ENCODE measurements at regions not wholly inside any gene's neighbourhood (a gene's known extent, or its start where the extent isn't known, plus 50 kb on each side); places are given as distances from the start of the nearest gene placed in this dataset.

DNA sequence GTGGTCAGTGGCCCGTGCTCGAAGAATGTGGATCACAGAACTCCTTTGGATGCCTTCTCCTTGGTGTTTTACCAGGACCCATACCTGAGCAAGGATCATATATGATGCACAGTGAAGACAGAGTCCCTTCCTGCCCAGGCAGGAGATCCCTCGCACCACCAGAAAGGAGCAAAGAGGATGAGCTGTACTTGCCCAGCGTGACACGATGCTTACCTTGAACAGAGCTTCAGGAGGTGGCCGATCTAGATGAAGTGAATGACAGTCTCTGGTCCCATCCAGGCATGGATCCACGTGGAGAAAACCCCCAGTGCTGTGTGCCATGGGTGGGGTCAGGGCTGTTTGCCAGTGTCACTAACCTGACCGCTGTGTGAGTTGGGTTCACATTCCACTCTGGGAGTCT lies 455.4 kb downstream of the GADD45G start:
- FAIRE-seq (no peak), DNase-seq (ENCODE audit: low read depth in 1 of 2, low spot score in 2 of 2) (no peak)
- Histone ChIP-seq H2AFZ (ENCODE audit: low read length) (no peak overlapping the region), H3K27me3 (replicated peaks in 1 of 4; ENCODE audit: control insufficient read depth in 3 of 4, extremely low read depth in 1 of 4, insufficient read depth in 3 of 4, low read length in 3 of 4) (no peaks in the 10 kb centered on the region; a peak in 1 of 7 replicates), H3K27ac (ENCODE audit: low read depth, low read length) (no peak overlapping the region), H3K4me2 (ENCODE audit: insufficient read depth in 1 of 2, low read depth in 2 of 2, low read length in 2 of 2) (no peak overlapping the region), H2BK20ac (ENCODE audit: low read length) (no peak overlapping the region), H4K20me1 (replicated peaks in 1 of 2; ENCODE audit: control insufficient read depth in 1 of 2, insufficient read depth in 2 of 2, low read length in 2 of 2) (no peaks in the 10 kb centered on the region), H2BK5ac (ENCODE audit: low read depth, low read length) (no peak overlapping the region), H3K18ac (ENCODE audit: extremely low read depth, low read length) (no peak overlapping the region), H2AK5ac (ENCODE audit: low read depth, low read length) (no peak overlapping the region), H3K14ac (ENCODE audit: insufficient read length) (no peak overlapping the region), H3K79me2 (ENCODE audit: control insufficient read depth in 1 of 2, insufficient read depth in 2 of 2, low read length in 2 of 2) (no peaks in the 10 kb centered on the region), H4K8ac (ENCODE audit: extremely low read depth, insufficient read depth, low read length) (no peak overlapping the region), H2BK12ac (ENCODE audit: low read depth, low read length) (no peak overlapping the region), H3K36me3 (ENCODE audit: control insufficient read depth in 2 of 4, insufficient read depth in 4 of 4, low read length in 3 of 4) (no peaks in the 10 kb centered on the region), H3K9ac (replicated peaks in 1 of 4; ENCODE audit: extremely low read depth in 1 of 4, low read depth in 3 of 4, low read length in 3 of 4) (no peak overlapping the region), H4K5ac (ENCODE audit: insufficient read length, low read depth, low read length) (no peak overlapping the region), H3K4me1 (replicated peaks in 1 of 4; ENCODE audit: control insufficient read depth in 3 of 4, insufficient read depth in 4 of 4, low read length in 3 of 4) (peaks cover 0 to 7% (median 3%) of the 10 kb centered on the region in 4 experiments; a peak in 3 of 7 replicates), H3K9me3 (ENCODE audit: insufficient read depth in 2 of 2, low read depth in 1 of 2, low read length in 1 of 2) (no peaks in the 10 kb centered on the region), H2BK120ac (replicated peaks; ENCODE audit: low read depth, low read length) (no peak overlapping the region), H4K91ac (replicated peaks; ENCODE audit: insufficient read length, low read length) (no peak overlapping the region), H2BK15ac (ENCODE audit: low read length) (no peak overlapping the region), H3K23me2 (ENCODE audit: low read depth, low read length) (no peaks in the 10 kb centered on the region), H3K4me3 (ENCODE audit: extremely low read depth in 1 of 4, insufficient read depth in 2 of 4, low read depth in 3 of 4, low read length in 4 of 4) (no peak overlapping the region), H3K79me1 (ENCODE audit: low read depth, low read length) (no peaks in the 10 kb centered on the region), H3K23ac (ENCODE audit: insufficient read length) (no peak overlapping the region), H3K56ac (replicated peaks; ENCODE audit: insufficient read length, low read depth, low read length) (no peak overlapping the region), H3K4ac (replicated peaks; ENCODE audit: insufficient read length, low read depth, low read length) (no peak overlapping the region)
- ChIA-PET POLR2A (ENCODE audit: partially characterized antibody) (no interaction called here), CTCF (ENCODE audit: partially characterized antibody) (interaction anchor here (1.1 to 1.7 kb wide), 3 partner anchors 11 to 467 kb away, joined by 3 to 7 read pairs (median 5); no protein-coding TSS in a partner anchor)
- WGBS, 2 experiments (ENCODE audit: extremely low coverage in 1 of 2, insufficient coverage in 1 of 2, insufficient read length in 1 of 2, insufficient replicate concordance in 2 of 2, low coverage in 1 of 2, low lambda C conversion rate in 2 of 2, missing lambda C conversion rate in 1 of 2), result 90% methylated on average over 8 of the region's 8 CpGs; no CpG with 5 or more reads in 1 of the 2 experiments
- TF ChIP-seq BACH1 (IDR thresholded peaks at IDR 0.05; ENCODE audit: low read length) (no peak), SUZ12 (IDR thresholded peaks at IDR 0.05; ENCODE audit: low read length) (no peak), POLR2AphosphoS5 (IDR thresholded peaks at IDR 0.05; ENCODE audit: low read depth, low read length) (no peak), EP300 (IDR thresholded peaks at IDR 0.05; ENCODE audit: borderline replicate concordance in 1 of 2, low read depth in 2 of 2, low read length in 2 of 2) (no peak), PHF8 (conservative IDR thresholded peaks at IDR 0.05; ENCODE audit: low read depth, low read length) (no peak), KDM1A (IDR thresholded peaks at IDR 0.05; ENCODE audit: borderline replicate concordance, low read length) (no peak), KDM5A (IDR thresholded peaks at IDR 0.05; ENCODE audit: low read length) (no peak), CBX5 (IDR thresholded peaks at IDR 0.05; ENCODE audit: low read depth, low read length) (no peak), SP4 (IDR thresholded peaks at IDR 0.05; ENCODE audit: low read length) (no peak), TEAD4 (IDR thresholded peaks at IDR 0.05; ENCODE audit: low read depth, low read length) (no peak)
- TF ChIP-seq, protein P1, sequence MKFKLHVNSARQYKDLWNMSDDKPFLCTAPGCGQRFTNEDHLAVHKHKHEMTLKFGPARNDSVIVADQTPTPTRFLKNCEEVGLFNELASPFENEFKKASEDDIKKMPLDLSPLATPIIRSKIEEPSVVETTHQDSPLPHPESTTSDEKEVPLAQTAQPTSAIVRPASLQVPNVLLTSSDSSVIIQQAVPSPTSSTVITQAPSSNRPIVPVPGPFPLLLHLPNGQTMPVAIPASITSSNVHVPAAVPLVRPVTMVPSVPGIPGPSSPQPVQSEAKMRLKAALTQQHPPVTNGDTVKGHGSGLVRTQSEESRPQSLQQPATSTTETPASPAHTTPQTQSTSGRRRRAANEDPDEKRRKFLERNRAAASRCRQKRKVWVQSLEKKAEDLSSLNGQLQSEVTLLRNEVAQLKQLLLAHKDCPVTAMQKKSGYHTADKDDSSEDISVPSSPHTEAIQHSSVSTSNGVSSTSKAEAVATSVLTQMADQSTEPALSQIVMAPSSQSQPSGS (IDR thresholded peaks at IDR 0.05; ENCODE audit: low read length), result no peak
- TF ChIP-seq, protein P2, sequence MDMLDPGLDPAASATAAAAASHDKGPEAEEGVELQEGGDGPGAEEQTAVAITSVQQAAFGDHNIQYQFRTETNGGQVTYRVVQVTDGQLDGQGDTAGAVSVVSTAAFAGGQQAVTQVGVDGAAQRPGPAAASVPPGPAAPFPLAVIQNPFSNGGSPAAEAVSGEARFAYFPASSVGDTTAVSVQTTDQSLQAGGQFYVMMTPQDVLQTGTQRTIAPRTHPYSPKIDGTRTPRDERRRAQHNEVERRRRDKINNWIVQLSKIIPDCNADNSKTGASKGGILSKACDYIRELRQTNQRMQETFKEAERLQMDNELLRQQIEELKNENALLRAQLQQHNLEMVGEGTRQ (IDR thresholded peaks at IDR 0.05; ENCODE audit: low read length), result no peak

Measured in H1 (cell line).